ENCODE measurements at regions not wholly inside any gene's neighbourhood (a gene's known extent, or its start where the extent isn't known, plus 50 kb on each side); places are given as distances from the start of the nearest gene placed in this dataset.

GRCh38 chr13:71964491-71965100, 97.6 kb upstream of the DACH1 start:
- no peak for DNase-seq

GRCh38 chr13:71962735-71963134, 95.7 kb upstream of the DACH1 start:
- no peak for DNase-seq

GRCh38 chr13:71962126-71962525, 95.1 kb upstream of the DACH1 start:
- no peak for DNase-seq

GRCh38 chr13:71949441-71949840, 82.4 kb upstream of the DACH1 start:
- DNase-seq = no peak

GRCh38 chr13:71939186-71939585, 72.2 kb upstream of the DACH1 start:
- no peak for DNase-seq

- no peak for DNase-seq
Observed at GRCh38 chr13:71935166-71935840, 68.3 kb upstream of the DACH1 start.

GRCh38 chr13:71924931-71925330, 57.9 kb upstream of the DACH1 start:
- DNase-seq = no peak

GRCh38 chr13:71922194-71922593, 55.2 kb upstream of the DACH1 start:
- DNase-seq = no peak

Measured in C1 segment of cervical spinal cord (tissue), 14 donors.